ENCODE measurements at regions not wholly inside any gene's neighbourhood (a gene's known extent, or its start where the extent isn't known, plus 50 kb on each side); places are given as distances from the start of the nearest gene placed in this dataset.

DNA sequence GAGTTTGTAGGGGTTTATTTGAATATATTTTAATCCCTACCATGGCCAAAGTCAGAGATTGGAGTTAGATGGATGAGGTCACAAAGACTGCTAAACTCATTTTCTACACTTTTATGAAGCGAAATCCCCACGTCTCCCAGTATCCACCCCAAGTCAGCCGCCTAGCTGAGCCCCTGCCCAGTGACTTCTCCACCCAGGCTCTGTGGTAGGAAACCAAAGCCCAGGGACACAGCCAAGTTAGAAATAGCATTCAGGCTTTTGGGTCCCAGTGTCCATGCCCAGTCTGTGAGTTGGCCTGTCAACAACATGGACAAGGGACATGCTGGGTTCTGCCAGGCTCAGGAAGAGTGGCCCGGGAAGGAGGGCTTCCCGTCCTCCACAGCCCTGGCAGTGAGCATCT lies 474.0 kb downstream of the FOXO1 start:
- DNase-seq (ENCODE audit: low spot score), result no peak

DNA sequence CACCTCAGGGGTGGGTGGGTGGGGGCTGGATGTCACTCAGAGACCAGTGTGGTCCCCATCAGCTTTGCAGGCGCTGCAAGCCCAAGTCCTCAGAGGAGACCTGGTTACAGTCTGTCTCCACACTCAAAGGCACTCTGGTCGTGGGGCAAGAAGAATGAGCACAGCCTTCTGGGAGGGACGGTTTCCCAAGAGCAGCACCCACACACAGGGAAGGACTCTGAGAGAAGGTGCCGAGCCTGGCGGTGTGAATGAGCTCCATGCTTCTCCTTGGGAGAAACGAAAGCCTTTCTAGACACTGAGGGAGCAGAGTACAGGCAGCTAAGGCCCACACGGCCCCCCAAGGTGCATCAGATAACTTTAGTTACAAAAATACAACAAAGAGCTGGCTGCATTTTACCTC lies 473.6 kb downstream of the FOXO1 start:
- no peak for DNase-seq (ENCODE audit: low spot score)

DNA sequence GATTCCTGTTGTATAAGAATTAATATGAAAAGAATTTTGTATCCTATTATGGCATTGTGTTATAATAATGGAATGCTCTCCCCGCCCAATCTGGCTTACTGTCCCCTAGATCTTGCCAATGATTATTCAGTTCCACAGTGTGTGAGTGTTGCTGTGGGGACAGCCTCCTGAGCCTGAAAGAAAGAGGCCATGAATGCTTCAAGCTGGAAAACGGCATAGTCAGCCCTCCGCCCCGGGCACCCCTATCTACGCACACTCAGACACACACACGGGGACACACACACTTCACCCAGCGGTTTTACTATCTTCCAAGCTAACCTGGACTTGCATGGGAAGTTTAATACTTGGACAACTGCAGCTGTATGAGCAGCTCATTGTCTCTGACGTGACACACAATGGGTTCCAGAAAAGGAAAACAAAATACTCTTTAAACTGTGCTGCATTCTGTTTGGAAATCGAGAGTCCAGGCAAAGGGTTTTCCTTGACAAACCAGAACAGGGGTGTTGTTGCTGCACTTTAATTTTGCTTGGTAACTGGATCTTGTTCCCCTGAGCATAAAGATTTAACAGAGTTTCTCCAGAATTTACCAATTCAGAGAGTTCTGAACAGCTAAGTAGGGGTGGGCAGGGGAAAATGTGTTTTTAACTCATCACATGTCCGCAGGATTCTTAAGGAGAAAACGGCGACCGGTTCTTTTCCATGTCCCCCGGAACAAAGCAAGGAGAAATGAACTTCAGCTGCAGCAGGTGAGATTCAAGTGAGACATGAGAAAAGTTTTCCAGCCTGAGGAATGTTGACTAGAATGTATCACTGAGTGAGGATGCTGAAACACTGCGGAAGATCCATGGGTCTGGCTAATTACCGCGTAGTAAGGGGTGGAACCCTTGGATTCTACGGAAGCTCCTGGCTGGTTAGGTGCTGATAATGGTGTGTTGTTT lies 472.9 kb downstream of the FOXO1 start:
- no peak for DNase-seq (ENCODE audit: low spot score)

DNA sequence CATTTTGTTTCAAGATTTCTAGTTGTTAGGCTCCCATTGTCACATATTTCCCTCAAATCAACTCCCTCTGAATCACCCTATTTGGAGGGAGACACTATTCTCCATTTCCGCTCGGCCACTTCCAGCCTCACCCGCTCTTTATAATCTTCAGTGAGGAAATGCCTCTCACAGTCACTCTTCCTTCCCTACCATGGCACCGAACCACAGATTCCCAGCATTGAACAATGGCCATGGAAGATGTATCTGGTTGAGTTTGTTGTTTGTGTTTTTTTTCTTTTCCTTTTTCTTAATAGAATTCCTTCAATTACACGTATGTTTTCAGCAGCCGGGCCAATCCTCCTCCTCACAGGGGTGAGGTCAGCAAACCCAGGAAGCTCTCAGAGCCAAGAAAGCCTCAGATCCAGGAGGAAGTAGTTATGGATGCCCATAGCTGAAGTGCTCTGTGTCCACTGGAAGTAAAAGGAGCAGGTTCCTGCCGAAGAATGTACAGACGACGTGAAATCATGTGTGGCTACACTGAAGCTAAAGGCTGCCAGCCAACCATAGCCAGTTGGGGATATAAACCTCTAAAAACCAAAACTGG lies 472.1 kb downstream of the FOXO1 start:
- no peak for DNase-seq (ENCODE audit: low spot score)

DNA sequence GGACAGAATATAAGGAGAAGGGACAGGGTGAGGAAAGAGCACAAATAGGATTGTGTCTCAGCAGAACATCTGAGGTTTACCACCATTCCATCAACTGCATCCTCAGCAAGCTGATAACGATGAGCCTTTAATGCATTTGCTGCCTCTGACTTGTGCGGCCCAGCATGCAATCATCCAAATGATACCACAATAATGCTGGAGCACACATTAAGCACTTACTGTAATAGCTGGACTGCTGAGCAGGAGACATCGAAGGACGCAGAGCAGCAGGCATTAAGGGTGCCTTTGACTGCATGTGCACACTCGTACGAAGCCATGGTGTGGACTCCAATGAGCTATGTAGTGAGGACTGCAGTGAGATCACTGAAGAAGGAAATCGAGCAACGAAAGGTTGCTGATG lies 469.4 kb downstream of the FOXO1 start:
- DNase-seq (ENCODE audit: low spot score), result no peak

DNA sequence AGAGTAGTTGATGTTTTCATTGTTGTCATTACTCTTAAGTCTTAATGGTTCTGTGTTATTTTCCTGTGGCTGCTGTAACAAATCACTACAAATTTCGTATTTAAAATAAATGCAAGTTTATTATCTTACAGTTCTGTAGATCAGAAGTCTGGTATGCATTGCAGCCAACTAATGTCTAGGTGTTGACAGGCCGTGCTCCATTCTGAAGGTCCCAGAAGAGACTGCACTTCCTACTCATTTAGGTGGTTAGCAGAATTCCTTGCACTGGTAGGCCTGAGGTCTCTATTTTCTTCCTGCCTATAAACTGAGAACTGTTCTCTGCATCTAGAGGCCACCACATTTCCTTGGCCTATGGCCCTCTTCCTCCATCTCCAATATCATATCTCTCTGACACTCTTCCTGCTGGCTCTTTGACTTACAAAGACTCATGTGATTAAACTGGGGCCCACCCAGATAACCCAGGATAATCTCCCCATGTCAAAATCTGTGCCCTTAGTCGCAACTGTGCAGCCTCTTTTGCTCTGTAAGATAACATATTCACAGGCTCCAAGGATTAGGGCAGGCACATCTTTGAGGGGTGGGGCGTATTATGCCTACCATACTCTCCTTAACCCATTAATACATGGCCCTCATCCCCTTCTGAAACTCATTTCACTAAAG lies 468.4 kb downstream of the FOXO1 start:
- DNase-seq (ENCODE audit: low spot score), result no peak

DNA sequence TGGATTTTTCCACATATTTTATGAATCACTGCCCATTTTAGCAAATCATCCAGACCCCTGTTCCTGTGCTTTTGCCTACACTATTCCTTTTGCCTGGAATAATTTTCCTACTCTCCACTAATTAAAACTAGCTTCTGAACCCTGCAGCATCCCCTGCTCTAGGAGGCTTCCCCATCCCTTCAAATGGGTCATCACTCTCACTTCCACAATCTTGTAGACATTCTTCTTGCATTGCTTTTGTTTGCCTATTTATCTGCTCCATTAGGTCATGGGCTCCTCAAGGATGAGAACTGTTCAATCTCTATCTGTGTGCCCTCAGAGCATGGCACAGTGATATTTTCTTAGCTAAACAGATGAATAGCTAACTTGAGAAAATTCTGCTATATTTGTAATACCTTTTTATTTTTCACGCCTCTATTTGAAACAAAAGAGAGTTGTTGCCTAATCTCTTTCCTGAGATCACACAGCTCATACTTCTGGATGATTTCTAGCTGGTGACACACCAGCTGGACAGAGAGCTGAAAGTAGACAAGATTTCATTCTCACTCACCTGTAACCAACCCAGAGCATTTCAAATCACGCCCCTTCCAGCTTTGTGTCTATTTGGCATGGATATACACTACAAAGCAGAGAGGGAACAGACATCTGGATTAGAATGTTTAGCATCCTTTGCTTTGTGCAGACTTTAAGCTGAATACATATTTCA lies 466.0 kb downstream of the FOXO1 start:
- DNase-seq (ENCODE audit: low spot score), result no peak

DNA sequence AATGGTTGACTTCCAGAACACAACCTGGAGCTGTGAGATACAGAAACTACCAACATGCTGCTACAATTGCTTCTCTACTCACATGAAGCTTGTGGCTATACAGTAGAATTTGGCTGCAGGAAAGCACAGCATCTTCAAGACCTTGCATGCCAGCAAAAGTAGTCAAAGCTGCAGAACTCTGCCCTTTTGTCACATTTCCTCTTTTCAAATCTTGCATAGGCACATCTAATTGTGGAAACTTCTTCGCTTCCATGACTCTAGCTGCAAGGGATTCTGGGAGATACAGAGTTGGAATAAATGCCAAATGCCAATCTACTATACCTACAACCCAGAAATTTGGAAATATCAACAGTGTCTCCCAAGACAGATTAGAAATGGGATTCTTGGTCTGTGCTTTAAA lies 462.2 kb downstream of the FOXO1 start:
- DNase-seq (ENCODE audit: low spot score), result no peak

DNA sequence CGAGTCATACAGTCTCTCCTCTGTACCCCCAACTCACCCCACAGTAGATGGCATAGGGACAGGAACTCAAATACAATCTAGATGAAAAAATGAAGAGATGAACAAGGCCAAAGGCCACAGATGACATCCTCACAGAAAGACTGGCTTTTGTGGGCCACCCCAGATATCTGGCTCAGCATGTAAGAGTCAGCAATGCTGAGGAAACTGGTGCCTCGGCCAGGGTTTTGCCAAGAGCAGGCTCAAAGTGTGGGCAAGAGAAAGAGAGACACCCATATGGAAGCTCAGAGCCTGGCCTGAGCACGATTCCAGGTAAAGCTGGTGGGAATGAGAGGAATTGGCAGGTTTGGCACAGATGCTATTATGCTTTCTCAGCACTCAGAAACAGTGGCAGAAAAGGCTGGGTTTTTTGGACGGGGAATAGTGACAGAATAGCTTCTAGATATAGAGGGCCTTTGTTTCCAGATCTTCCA lies 460.6 kb downstream of the FOXO1 start:
- no peak for DNase-seq (ENCODE audit: low spot score)

DNA sequence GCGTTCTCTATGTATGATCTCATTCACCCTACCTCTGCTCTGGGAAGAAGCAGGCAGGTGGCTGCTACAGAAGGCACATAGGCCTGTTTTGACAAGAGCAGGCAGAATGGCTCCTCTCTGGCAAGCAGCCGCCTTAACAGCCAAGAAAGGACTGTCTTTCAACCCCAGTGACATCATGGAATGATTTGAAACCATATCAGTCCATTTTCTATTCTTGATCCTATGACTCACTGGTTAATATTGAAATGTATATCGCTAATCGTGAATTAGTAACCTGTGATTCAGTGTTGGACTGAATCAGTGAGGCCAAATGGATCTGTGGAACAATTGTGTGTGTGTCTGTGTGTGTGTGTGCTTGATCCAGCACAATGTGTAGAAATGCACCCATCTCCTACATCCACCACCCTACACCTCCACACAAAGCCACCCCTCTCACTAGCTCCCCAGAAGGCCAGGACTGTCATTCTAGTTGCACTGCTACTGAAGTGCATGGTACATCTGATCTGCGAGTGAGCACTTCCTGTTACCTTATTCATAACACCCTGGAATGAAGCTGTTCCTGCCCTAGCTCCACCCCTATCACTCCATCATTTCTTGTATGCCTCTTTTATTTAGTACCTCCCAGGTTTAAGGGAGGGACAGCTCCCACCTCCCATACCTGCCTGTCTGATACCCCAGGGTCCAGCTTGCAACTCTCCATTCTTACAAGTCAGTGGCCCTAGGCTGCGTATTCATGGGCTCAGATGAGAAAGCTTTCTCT lies 460.0 kb downstream of the FOXO1 start:
- DNase-seq (ENCODE audit: low spot score), result no peak

DNA sequence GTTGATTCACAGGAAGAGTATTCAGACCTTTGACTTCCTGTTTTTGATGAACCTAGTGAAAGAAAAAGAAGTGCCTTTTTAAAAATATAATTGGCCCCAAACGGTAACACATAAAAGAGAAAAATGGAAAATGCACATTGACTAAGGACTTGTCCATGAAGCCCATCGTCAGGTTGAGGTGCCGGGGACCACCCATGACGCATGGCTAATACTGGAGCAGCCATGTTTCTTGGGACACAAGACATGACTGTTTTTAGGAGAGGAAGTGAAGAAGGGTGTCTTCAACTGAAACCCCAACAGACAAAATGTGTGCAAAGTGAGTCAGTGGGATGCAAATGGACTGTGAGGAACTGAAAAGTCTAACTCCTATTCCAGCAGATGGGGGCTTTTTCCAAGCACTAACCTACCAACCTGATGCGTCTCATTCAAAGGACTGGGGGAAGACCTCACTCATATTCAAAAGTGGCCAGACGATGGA lies 459.4 kb downstream of the FOXO1 start:
- DNase-seq (ENCODE audit: low spot score), result no peak

DNA sequence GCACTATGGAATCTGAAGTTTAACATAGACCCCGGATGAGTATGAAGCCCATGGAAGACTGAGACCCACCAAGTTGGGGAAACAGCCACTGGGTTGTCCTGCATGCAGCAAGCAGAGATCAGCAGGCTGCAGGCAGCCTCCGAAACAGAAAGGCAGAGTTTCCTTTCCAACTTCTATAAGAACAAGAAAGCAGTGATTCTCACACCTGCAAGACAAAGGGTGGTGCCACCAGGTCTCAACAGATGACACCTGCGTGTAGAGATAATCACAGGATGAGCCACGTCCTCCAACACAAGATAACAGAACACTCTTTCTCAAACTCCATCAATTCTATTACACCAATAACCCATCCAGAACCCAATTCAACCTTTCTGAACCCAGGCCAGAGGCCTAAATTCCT lies 457.9 kb downstream of the FOXO1 start:
- DNase-seq (ENCODE audit: low spot score), result no peak

DNA sequence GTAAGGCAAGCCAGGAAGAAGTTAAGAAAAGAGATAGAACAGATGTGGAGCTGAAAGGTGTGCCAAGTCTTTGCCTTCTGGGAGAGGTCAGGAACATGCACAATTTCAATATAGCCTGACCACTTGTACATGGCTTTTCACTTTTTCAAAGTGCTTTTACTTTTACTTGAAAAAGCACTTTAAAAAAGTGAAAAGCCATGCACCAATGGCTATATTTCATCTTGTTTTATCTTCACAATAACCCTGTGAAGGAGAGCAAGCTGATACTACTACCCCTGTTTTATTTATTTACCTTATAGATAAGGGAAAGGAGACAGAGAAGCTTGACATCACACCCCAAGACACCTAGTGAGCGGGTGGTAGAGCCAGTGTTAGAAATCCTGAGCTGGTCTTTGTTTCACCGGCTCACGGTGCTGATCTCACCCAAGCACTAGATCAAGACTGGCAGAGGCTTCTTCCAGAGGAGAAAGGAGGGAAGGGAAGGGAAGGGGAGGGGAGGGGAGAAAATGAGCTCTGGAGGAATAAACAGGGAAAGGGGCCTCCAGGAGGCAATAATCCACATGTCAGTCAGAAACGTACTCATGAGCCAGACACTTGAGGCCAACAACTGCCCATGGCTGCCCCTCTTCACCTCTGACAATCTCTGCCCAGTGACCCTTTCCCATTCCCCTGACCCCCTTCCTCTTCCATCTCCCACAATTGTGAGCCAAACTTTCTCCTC lies 455.4 kb downstream of the FOXO1 start:
- DNase-seq (ENCODE audit: low spot score), result no peak

DNA sequence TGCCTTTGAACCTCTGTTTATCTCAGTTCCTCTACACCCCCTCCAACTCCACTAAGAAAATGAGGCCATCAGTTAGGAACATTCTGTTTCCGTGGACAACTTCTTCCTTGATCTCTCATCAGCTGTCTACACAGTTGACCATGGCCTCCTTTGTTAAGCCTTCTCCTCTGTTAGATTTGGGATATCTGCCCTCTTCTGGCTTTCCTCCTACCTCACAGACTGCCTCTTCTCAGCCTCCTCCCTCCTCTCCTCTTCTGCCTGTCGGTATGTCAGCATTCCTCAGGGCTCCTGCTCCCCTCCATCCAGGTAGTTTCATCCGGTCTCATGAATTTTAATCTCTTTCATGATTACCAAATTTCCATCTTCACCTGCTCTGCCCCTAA lies 454.9 kb downstream of the FOXO1 start:
- DNase-seq (ENCODE audit: low spot score), result no peak

DNA sequence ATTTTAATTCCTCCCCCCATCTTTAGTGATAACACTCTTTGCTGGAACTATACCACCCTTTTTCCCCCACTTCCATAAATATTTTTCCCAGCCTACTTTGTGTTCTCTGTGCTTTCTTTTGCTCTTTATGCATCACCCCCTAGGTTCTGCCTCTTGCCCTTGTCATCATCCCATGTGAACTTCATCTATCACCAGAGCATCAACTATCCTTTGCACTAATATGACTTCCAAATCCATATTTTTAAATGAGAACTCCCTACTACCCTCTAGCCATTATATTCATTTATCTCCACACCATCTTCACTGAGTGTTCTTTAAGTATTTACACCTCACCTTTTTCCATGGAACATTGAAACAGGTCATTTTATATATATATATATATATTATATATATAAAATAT lies 452.7 kb downstream of the FOXO1 start:
- no peak for DNase-seq (ENCODE audit: low spot score)

DNA sequence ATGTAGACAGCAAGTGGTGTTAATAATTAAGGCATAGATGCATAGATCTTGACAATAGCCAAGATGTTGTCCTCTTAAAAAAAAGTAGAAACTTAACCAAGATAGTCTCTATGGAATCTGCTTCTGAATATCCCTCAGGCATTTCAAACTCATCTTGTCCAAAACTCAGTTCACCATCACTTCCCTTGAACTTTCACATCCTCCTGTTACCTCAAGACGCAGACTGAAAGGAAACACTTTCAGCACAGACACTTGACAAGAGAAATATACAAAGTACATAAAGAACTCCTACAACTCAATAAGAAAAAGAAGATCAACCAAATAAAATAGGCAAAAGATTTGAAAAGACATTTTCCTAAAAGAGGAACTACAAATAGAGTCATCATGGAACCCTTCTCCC lies 451.1 kb downstream of the FOXO1 start:
- DNase-seq (ENCODE audit: low spot score), result no peak

DNA sequence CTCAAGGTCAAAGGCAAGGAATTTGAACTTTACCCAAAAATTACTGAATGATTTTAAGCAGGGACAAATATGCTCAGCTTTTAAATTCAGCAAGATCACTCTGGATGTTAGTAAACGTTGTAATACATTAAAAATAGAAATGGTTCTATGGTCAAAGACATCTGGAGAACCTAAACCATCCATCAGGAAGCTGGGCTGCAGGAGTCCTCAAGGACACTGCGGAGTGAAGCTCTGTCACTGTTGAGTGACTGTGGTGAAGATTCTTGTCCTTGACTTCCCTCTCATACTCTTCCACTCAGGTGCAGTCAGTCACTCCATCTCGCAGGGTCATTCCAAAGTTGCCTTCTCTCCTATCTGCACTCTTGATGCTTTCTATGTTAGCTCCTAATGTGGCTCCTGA lies 450.7 kb downstream of the FOXO1 start:
- DNase-seq (ENCODE audit: low spot score), result no peak

DNA sequence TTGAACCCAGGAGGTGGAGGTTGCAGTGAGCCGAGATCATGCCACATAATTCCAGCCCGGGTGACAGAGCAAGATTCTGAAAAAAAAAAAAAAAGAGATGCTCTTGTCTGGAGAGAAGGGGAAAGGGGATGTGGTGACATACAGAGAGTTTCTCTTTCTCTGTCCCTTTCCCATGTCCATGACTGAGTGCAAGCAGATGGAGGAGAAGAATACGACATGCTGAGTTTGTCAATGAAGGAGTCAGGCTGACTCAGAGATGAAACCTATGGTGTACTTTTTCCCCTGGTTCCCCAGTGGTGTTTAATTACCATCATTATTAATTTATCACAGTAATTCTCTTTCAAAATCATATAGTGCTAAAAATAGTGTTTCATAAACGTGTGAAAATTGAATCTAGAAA lies 448.8 kb downstream of the FOXO1 start:
- DNase-seq (ENCODE audit: low spot score), result no peak

DNA sequence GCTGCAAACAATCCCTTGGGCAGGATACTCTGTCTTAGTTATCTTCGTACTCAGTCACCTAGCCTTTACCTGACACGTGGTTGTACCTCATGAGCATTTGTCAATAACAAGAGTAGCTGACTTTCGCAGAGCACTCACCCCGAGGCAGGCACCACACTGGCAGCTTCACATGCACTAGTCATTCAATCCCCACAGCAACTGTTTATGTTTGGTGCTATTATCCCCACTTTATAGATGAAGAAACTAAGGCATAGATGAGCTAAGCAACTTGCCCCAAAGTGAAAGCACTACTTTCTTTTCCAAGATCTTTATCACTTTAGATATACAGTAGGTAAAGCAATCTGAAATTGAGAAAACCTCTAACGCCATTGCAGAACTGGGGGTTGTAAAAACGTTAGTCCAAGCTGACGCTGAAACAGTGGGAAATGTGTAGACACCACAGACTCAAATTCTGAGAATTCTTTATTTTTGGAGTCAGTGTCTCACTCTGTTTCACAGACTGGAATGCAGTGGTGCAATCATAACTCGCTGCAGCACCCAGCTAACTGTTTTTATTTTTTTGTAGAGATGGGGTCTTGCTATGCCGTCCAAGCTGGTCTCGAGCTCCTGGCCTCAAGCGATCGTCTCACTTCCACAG lies 446.0 kb downstream of the FOXO1 start:
- no peak for DNase-seq (ENCODE audit: low spot score)

DNA sequence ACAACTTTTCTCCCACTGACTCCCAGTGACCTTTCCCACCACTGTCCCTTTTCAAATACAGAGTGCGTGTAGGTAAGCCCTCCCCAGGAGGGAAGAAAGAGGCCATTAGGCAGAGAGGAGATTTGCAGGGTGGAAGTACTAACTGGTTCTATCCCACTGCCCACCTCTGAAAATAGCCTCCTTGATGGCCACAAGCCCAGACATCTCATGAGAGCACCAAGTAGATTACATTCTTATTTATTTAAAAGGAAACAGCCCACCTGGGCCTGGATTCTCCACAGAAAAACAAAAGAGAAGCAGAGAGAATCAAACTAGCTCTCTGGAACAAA lies 445.3 kb downstream of the FOXO1 start:
- DNase-seq (ENCODE audit: low spot score), result no peak
